Astrocyte of the hippocampus (primary cell): ENCODE measurements at regions not wholly inside any gene's neighbourhood (a gene's known extent, or its start where the extent isn't known, plus 50 kb on each side); places are given as distances from the start of the nearest gene placed in this dataset.
"Not testable (repeated sequence)": the region's sequence is repeated elsewhere in the genome, so short reads cannot be mapped to it uniquely, and the experiment has no call there.

ENCODE experiments used
- DNase-seq: peaks from one replicate; pipeline ENCODE4 v3.0.0; 2011; ENCODE audit warnings: low read depth, low spot score

DNA sequence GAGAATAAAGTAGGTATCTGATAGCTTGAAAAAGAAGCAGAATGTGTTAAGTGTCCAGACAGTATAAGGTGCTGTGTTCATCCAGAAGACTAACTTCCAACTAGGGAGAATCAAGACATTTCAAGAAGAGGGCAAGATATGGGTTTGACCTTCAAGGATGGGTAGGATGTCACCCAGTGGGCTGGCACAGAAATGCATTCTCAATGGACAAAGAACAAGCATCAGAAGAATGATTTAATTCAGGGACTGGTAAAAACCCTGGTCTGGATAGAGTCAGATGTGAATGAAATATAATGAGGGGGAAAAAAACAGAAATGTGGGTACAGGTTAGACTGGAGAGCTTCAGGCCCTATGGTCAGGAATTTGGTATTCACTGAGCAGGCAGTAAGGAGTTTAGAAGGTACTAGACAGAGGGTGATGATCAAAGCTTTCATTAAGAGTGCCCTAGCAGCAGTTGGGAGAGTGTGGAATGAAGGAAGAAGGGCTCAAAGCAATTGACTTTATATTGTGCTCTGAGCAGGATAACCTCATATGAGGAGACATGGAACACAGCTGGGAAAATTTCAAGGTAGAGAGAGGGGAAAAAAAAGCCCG, 180.7 kb upstream of the ANK3 start:
- DNase-seq: no peak

DNA sequence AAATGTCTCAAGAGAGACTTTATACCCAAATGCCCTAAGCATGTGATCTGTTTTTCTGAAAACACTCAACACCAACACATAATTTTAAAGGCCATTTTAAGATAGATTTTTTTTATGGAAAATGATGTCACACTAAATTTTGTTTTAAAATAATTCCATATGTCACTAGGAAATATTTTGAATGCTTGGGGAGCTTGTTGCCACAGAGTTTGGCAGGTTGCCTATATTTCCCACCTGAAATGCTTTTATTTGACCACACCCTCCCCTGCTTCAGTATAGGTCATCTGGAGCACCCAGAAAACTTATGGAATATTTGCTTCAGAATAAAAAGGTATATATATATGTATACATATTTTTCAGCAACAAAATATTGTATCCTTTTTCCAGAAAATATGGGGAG, 180.0 kb upstream of the ANK3 start:
- no peak for DNase-seq

DNA sequence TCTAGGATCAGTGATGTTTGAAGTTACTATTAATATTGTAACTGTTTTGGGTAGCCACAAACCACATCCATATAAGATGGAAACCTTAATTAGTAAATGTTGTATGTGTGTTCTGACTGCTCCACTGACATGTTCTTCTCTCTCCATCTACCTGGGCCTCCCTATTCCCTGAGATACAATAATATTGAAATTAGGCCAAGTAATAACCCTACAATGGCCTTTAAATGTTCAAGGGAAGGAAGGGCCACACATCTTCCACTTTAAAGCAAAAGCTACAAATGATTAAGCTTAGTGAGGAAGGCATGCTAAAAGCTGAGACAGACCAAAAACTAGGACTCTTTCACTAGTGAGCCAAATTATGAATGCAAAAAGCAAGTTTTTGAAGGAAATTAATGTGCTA, 176.4 kb upstream of the ANK3 start:
- DNase-seq: no peak

- no peak for DNase-seq
These were observed 175.8 kb upstream of the ANK3 start for GRCh38 chr10:60565492-60565891.

- no peak for DNase-seq
These were observed 174.8 kb upstream of the ANK3 start for GRCh38 chr10:60564475-60564874.

GRCh38 chr10:60560451-60560850, 170.8 kb upstream of the ANK3 start:
- no peak for DNase-seq

- no peak for DNase-seq
These were observed 166.0 kb upstream of the ANK3 start for GRCh38 chr10:60555700-60556099.

- peak; percentile 35 for DNase-seq
These were observed 160.0 kb upstream of the ANK3 start for GRCh38 chr10:60549686-60550085.

- DNase-seq: no peak
These were observed 153.0 kb upstream of the ANK3 start for GRCh38 chr10:60542657-60543056.

GRCh38 chr10:60541451-60541850, 151.8 kb upstream of the ANK3 start:
- no peak for DNase-seq

- DNase-seq: no peak
These were observed 148.0 kb upstream of the ANK3 start for GRCh38 chr10:60537697-60538096.

GRCh38 chr10:60536529-60537114, 146.9 kb upstream of the ANK3 start:
- peak; percentile 34 for DNase-seq

DNA sequence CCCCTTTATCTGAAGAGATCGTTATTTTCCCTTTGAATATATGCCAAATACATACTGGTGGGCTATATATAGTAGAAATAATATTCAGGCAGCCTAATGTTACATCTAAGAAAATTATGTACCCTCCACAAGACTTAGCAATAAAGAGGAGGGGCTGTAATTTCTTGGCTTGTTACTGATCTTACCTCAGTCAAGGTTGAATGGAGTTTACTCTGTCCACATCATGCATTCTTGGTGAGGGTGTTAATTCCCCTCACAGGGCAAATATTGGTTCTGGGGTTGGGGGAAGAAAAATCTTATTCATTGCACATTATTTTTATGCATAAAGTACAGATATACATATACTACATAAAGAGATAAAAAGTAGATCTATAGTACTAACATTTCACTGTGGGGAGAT, 145.8 kb upstream of the ANK3 start:
- no peak for DNase-seq

- DNase-seq: no peak
These were observed 145.2 kb upstream of the ANK3 start for GRCh38 chr10:60534761-60535389.

GRCh38 chr10:60532696-60533468, 143.2 kb upstream of the ANK3 start:
- no peak for DNase-seq

- no peak for DNase-seq
These were observed 141.3 kb upstream of the ANK3 start for GRCh38 chr10:60531006-60531405.

DNA sequence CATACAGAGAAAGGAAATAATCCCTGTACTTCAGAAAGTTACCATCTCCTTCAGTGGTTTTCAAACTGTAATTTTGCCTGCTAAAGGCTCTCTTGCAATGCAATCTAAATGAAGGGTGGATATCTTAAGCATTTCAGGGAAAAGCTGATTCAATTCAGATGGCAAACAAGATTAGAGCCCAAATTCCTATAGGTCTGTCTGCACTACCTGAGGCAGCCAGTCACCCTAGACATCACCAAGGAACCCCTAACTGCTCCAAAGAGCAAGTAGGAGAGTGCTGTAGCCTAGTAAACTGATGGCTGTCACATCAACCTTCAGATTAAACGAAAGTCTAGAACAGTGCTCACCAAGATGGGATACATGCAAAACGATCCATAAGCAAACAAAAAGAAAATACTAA, 138.0 kb upstream of the ANK3 start:
- no peak for DNase-seq

DNA sequence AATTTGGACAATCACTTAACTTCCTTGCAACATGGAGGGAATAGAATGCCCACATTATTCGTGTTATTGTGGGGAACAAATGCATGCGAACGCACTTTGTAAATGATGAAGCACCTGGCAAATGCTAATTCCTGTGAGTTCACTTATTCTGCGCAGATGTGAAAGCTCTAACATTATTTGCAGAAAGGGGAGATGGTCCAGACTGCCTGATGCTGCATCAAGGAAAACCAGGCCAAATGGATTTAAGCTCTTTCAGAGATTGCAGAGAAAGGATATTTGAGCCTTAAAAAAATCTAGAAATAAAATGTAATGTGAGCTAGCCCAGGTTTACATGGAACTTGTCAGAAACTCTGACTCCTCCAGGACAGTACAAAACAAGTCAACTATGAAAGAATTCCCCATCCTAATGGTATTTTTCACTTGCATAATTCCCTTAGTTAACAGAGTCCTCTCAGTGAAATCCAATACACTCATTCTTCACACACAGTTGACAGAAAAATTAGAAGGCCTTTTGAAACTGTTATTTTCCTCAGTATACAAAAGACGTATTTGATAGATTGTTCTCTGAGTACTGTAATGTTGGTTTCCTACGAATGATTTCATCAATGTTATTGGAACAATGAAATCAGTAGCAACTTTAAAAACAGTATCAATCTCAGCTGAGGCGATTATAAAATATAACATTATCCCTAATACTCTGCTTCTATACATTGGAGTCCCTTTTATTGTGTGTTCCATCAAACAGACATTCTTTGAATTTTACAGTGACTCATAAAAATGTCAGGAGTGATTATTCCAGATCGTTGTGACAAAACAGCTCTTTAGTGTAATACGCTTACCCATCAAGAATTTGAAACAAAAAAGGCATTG, 136.3 kb upstream of the ANK3 start:
- peak; percentile 15 for DNase-seq

DNA sequence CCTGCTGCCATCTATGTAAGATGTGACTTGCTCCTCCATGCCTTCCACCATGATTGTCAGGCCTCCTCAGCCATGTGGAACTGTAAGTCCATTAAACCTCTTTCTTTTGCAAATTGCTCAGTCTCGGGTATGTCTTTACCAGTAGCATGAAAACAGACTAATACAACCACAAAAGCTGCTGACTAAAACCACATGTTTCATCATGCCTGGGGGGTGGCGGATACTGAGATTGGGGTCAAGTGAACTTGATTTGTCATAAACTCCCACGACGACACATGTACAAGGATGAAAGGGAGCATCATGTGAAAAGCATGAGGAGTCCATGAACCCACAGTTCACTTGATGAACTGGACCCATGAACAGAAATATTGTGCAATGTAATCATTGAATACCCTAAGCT, 134.9 kb upstream of the ANK3 start:
- DNase-seq: peak; percentile 37

DNA sequence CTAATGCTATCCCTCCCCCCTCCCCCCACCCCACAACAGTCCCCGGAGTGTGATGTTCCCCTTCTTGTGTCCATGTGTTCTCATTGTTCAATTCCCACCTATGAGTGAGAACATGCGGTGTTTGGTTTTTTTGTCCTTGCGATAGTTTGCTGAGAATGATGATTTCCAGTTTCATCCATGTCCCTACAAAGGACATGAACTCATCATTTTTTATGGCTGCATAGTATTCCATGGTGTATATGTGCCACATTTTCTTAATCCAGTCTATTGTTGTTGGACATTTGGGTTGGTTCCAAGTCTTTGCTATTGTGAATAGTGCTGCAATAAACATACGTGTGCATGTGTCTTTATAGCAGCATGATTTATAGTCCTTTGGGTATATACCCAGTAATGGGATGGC, 133.7 kb upstream of the ANK3 start:
- DNase-seq: not testable (repeated sequence)

DNA sequence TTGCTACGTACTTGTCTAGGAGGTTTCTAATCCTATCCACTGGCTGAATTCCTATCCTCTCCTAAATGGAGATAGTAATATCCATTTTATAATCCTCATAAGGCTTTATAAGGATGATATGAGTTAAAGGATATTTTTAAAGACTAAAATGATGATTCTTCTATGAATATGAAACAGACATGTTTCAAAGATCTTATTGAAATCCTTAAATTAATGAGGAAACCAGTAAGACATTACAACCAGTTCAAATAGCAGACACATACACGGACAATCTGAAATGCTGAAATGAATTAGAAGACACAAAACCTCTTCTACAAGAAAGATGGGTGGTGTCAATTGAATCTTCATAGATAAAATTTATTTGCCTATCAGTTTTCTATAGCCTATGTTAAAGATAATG, 132.9 kb upstream of the ANK3 start:
- DNase-seq: no peak

GRCh38 chr10:60521974-60522405, 132.3 kb upstream of the ANK3 start:
- peak; percentile 82 for DNase-seq
